SK-N-SH (cell line): ENCODE measurements at regions not wholly inside any gene's neighbourhood (a gene's known extent, or its start where the extent isn't known, plus 50 kb on each side); places are given as distances from the start of the nearest gene placed in this dataset.

Experiments used
- CTCF ChIA-PET: fragments of 300-600, 350-600 bp; formaldehyde crosslinking; extraction: SDS; loops from one replicate; lab custom pipeline; 2021; lab: Yijun Ruan, JAX
- POLR2A ChIA-PET: fragments of 350-600 bp; sonication (Branson Sonifier 250); formaldehyde crosslinking; extraction: SDS; loops from one replicate; lab custom pipeline; 2020; ENCODE audit warnings: antibody characterized with exemption, inconsistent platforms; lab: Yijun Ruan, JAX
- DNase-seq: peaks from one replicate; pipeline ENCODE4 v3.0.0; 2012
- H2AFZ ChIP-seq: fragments of 200-600 bp; sonication (generic); 2 replicates; pipeline ENCODE4 v1.8.1; 2016; ENCODE audit warnings: antibody characterized with exemption, mild to moderate bottlenecking, low read depth
- H3F3A ChIP-seq: fragments of 200-600 bp; sonication (generic); replicated peaks from 2 replicates; pipeline ENCODE3; 2016; ENCODE audit warnings: antibody characterized with exemption, mild to moderate bottlenecking; ENCODE audit not compliant: insufficient read depth
- H3K27ac ChIP-seq, 2 experiments: fragments of 200-500 bp in 1 of 2; fragments of 200-600 bp in 1 of 2; sonication (Bioruptor generic) in 1 of 2; sonication (generic), shearing (Covaris generic) in 1 of 2; 2 replicates each; pipeline versions ENCODE4 v1.5.1 to v1.6.1; 2014 to 2016; ENCODE audit warnings: low read depth in 2 of 2, inconsistent platforms in 1 of 2, low read length in 1 of 2, mild to moderate bottlenecking in 1 of 2, mixed read lengths in 1 of 2
- H3K27me3 ChIP-seq: fragments of 200-600 bp; sonication (generic), shearing (Covaris generic); 2 replicates; pipeline ENCODE4 v1.6.1; 2016; ENCODE audit warnings: mixed run types; ENCODE audit not compliant: insufficient read depth
- H3K36me3 ChIP-seq, 2 experiments: fragments of 200-500 bp in 1 of 2; fragments of 200-600 bp in 1 of 2; sonication (Bioruptor generic) in 1 of 2; sonication (generic) in 1 of 2; replicated peaks in 1 of 2; 2 replicates each; pipeline versions ENCODE3 to v1.5.1; 2014 to 2016; ENCODE audit warnings: low read length in 1 of 2, mild to moderate bottlenecking in 1 of 2; ENCODE audit not compliant: insufficient read depth in 2 of 2, control insufficient read depth in 1 of 2
- H3K4me1 ChIP-seq, 2 experiments: fragments of 200-500 bp in 1 of 2; fragments of 200-600 bp in 1 of 2; sonication (Bioruptor generic) in 1 of 2; sonication (generic), shearing (Covaris generic) in 1 of 2; 2 replicates each; pipeline versions ENCODE4 v1.5.1 to v1.6.1; 2014 to 2016; ENCODE audit warnings: low read depth in 1 of 2, low read length in 1 of 2, mixed run types in 1 of 2; ENCODE audit not compliant: insufficient read depth in 2 of 2, control insufficient read depth in 1 of 2
- H3K4me2 ChIP-seq: fragments of 200-600 bp; sonication (generic), shearing (Covaris generic); 2 replicates; pipeline ENCODE4 v1.6.1; 2017; ENCODE audit warnings: mixed run types
- H3K4me3 ChIP-seq, 2 experiments: fragments of 200-500 bp in 1 of 2; fragments of 200-600 bp in 1 of 2; sonication (Bioruptor generic) in 1 of 2; sonication (generic), shearing (Covaris generic) in 1 of 2; 2 replicates each; pipeline versions ENCODE4 v1.5.1 to v1.8.1; 2014 to 2016; ENCODE audit warnings: low read depth in 2 of 2, inconsistent platforms in 1 of 2, low read length in 1 of 2, mild to moderate bottlenecking in 1 of 2, mixed read lengths in 1 of 2, moderate library complexity in 1 of 2
- H3K79me2 ChIP-seq: fragments of 200-600 bp; sonication (generic); 2 replicates; pipeline ENCODE4 v1.8.1; 2017; ENCODE audit warnings: mild to moderate bottlenecking; ENCODE audit not compliant: insufficient read depth
- H3K9ac ChIP-seq: fragments of 200-600 bp; sonication (generic); 2 replicates; pipeline ENCODE4 v1.6.1; 2017; ENCODE audit warnings: mixed run types
- H3K9me2 ChIP-seq: fragments of 200-600 bp; sonication (generic); 2 replicates; pipeline ENCODE4 v1.6.1; 2017; ENCODE audit warnings: mixed run types
- H3K9me3 ChIP-seq: fragments of 200-600 bp; sonication (generic); 2 replicates; pipeline ENCODE4 v1.6.1; 2017; ENCODE audit warnings: mixed run types, mild to moderate bottlenecking, moderate library complexity
- H4K20me1 ChIP-seq: fragments of 200-600 bp; sonication (generic); 2 replicates; pipeline ENCODE4 v1.6.1; 2017; ENCODE audit warnings: mild to moderate bottlenecking, mixed run types; ENCODE audit not compliant: insufficient read depth
- CHD2 ChIP-seq: fragments of 150-350 bp; IDR thresholded peaks from 2 replicates; pipeline ENCODE4 v1.6.1; 2018; ENCODE audit warnings: low read length; ENCODE audit not compliant: partially characterized antibody
- ELF1 ChIP-seq: IDR thresholded peaks from 2 replicates; pipeline ENCODE4 v1.4.0; 2012
- FOSL2 ChIP-seq: IDR thresholded peaks from 2 replicates; pipeline ENCODE4 v1.4.0; 2012; ENCODE audit warnings: low read depth, mild to moderate bottlenecking, moderate library complexity, borderline replicate concordance
- FOXJ3 ChIP-seq: sonication (generic); formaldehyde crosslinking; IDR thresholded peaks from 2 replicates; pipeline ENCODE4 v1.5.1; 2020; ENCODE audit warnings: mild to moderate bottlenecking, missing genetic modification reagents
- GABPA ChIP-seq: IDR thresholded peaks from 2 replicates; pipeline ENCODE4 v1.4.0; 2012; ENCODE audit warnings: low read depth, mild to moderate bottlenecking
- MXI1 ChIP-seq: IDR thresholded peaks from 2 replicates; pipeline ENCODE4 v1.6.1; 2012; ENCODE audit warnings: mild to moderate bottlenecking, low read depth, low read length, improper control_type of control experiment
- NRF1 ChIP-seq: IDR thresholded peaks from 2 replicates; pipeline ENCODE4 v1.6.1; 2012; ENCODE audit warnings: low read depth, mild to moderate bottlenecking, low read length
- POLR2AphosphoS5 ChIP-seq: IDR thresholded peaks from 2 replicates; pipeline ENCODE4 v1.6.1; 2012; ENCODE audit warnings: low read depth, low read length
- RAD21 ChIP-seq: IDR thresholded peaks from 2 replicates; pipeline ENCODE4 v1.6.1; 2012; ENCODE audit warnings: mild to moderate bottlenecking, low read length
- RCOR1 ChIP-seq: fragments of 150-350 bp; IDR thresholded peaks from 2 replicates; pipeline ENCODE4 v1.6.1; 2017; ENCODE audit warnings: antibody characterized with exemption, low read length
- REST ChIP-seq: IDR thresholded peaks from 2 replicates; pipeline ENCODE4 v1.6.1; 2012; ENCODE audit warnings: mild to moderate bottlenecking, low read depth, low read length, moderate library complexity
- RFX5 ChIP-seq: IDR thresholded peaks from 2 replicates; pipeline ENCODE4 v1.6.1; 2012; ENCODE audit warnings: mild to moderate bottlenecking, improper control_type of control experiment, low read length
- RXRA ChIP-seq: IDR thresholded peaks from 2 replicates; pipeline ENCODE4 v1.4.0; 2012; ENCODE audit warnings: low read depth, mild to moderate bottlenecking, borderline replicate concordance
- SMC3 ChIP-seq: IDR thresholded peaks from 2 replicates; pipeline ENCODE4 v1.6.1; 2012; ENCODE audit warnings: low read depth, low read length, improper control_type of control experiment
- USF1 ChIP-seq: IDR thresholded peaks from 2 replicates; pipeline ENCODE4 v1.4.0; 2012; ENCODE audit warnings: low read depth, borderline replicate concordance
- ZBTB33 ChIP-seq: IDR thresholded peaks from 2 replicates; pipeline ENCODE4 v1.4.0; 2012; ENCODE audit warnings: low read depth, borderline replicate concordance
- WGBS: methylation state at CpG from one replicate; pipeline ENCODE4 v1.1.6; 2017; ENCODE audit warnings: low lambda C conversion rate; 5-methylcytosine and 5-hydroxymethylcytosine counted together
- TF ChIP-seq, protein P1 (sequence below): fragments of 150-350 bp; IDR thresholded peaks from 2 replicates; pipeline ENCODE4 v1.6.1; 2016; ENCODE audit warnings: mild to moderate bottlenecking, low read depth, low read length
- TF ChIP-seq, protein P2 (sequence below): fragments of 150-350 bp; IDR thresholded peaks from 2 replicates; pipeline ENCODE4 v1.6.1; 2017; ENCODE audit warnings: antibody characterized with exemption, low read length, low read depth, borderline replicate concordance
- TF ChIP-seq, protein P3 (sequence below): IDR thresholded peaks from 2 replicates; pipeline ENCODE4 v1.4.0; 2012; ENCODE audit warnings: low read depth
- TF ChIP-seq, protein P4 (sequence below): IDR thresholded peaks from 2 replicates; pipeline ENCODE4; 2012

GRCh38 chr1:182193908-182194550, 132.5 kb upstream of the ZNF648 start:
- no peaks in the 10 kb centered on the region for H3K9me3 ChIP-seq
- no peaks in the 10 kb centered on the region for H4K20me1 ChIP-seq
- H3K36me3 ChIP-seq, result no peaks in the 10 kb centered on the region
- no peaks in the 10 kb centered on the region for H3K4me1 ChIP-seq
- no peak overlapping the region for H3K9ac ChIP-seq
- H3K4me3 ChIP-seq, result no peak overlapping the region
- no peak overlapping the region for H3K4me2 ChIP-seq
- H3K9me2 ChIP-seq, result no peaks in the 10 kb centered on the region
- H2AFZ ChIP-seq, result no peak overlapping the region
- H3F3A ChIP-seq, result no peaks in the 10 kb centered on the region
- no peak for DNase-seq
- 28% methylated on average over 4 of the region's 4 CpGs for WGBS
- no peak for TF ChIP-seq RFX5
- TF ChIP-seq, protein P1, sequence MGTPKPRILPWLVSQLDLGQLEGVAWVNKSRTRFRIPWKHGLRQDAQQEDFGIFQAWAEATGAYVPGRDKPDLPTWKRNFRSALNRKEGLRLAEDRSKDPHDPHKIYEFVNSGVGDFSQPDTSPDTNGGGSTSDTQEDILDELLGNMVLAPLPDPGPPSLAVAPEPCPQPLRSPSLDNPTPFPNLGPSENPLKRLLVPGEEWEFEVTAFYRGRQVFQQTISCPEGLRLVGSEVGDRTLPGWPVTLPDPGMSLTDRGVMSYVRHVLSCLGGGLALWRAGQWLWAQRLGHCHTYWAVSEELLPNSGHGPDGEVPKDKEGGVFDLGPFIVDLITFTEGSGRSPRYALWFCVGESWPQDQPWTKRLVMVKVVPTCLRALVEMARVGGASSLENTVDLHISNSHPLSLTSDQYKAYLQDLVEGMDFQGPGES, result no peak
- TF ChIP-seq, protein P2, sequence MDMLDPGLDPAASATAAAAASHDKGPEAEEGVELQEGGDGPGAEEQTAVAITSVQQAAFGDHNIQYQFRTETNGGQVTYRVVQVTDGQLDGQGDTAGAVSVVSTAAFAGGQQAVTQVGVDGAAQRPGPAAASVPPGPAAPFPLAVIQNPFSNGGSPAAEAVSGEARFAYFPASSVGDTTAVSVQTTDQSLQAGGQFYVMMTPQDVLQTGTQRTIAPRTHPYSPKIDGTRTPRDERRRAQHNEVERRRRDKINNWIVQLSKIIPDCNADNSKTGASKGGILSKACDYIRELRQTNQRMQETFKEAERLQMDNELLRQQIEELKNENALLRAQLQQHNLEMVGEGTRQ, result no peak
- TF ChIP-seq SMC3, result no peak
- TF ChIP-seq REST, result no peak
- TF ChIP-seq POLR2AphosphoS5, result no peak
- no peak for TF ChIP-seq MXI1
- no peak for TF ChIP-seq FOXJ3 (CRISPR knock-in tag)
- TF ChIP-seq CHD2, result no peak
- TF ChIP-seq RAD21, result no peak
- no peak for TF ChIP-seq RXRA
- no peak for TF ChIP-seq FOSL2
- TF ChIP-seq USF1, result no peak
- TF ChIP-seq NRF1, result no peak
- TF ChIP-seq ZBTB33, result no peak
- TF ChIP-seq, protein P3, sequence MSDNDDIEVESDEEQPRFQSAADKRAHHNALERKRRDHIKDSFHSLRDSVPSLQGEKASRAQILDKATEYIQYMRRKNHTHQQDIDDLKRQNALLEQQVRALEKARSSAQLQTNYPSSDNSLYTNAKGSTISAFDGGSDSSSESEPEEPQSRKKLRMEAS, result no peak
- TF ChIP-seq, protein P4, sequence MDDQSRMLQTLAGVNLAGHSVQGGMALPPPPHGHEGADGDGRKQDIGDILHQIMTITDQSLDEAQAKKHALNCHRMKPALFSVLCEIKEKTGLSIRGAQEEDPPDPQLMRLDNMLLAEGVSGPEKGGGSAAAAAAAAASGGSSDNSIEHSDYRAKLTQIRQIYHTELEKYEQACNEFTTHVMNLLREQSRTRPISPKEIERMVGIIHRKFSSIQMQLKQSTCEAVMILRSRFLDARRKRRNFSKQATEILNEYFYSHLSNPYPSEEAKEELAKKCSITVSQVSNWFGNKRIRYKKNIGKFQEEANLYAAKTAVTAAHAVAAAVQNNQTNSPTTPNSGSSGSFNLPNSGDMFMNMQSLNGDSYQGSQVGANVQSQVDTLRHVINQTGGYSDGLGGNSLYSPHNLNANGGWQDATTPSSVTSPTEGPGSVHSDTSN, result no peak
- TF ChIP-seq GABPA, result no peak
- TF ChIP-seq RCOR1, result no peak
- TF ChIP-seq ELF1, result no peak
- POLR2A ChIA-PET, result no interaction called here
- no peaks in the 10 kb centered on the region for H3K79me2 ChIP-seq
- no peak overlapping the region for H3K27ac ChIP-seq
- CTCF ChIA-PET, result interaction anchor here (1.2 to 5.1 kb wide), 3 partner anchors 51 to 401 kb away, joined by 3 to 25 read pairs (median 4); no protein-coding TSS in a partner anchor
- H3K27me3 ChIP-seq, result no peaks in the 10 kb centered on the region
